ENCODE measurements at regions not wholly inside any gene's neighbourhood (a gene's known extent, or its start where the extent isn't known, plus 50 kb on each side); places are given as distances from the start of the nearest gene placed in this dataset.

- intact Hi-C loops (cut with DNase I; ENCODE audit: low total_unique reads), result no loop called here
- Histone ChIP-seq H3K27me3 (no peaks in the 10 kb centered on the region), H3K36me3 (no peaks in the 10 kb centered on the region), H3K4me3 (no peak overlapping the region), H3K27ac (no peak overlapping the region), H3K4me1 (no peaks in the 10 kb centered on the region), H3K9me3 (peaks cover 0 to 5% of the 10 kb centered on the region in 2 donors)
- TF ChIP-seq CTCF (IDR thresholded peaks at IDR 0.05) (no peak), POLR2A (IDR thresholded peaks at IDR 0.05) (no peak)
- DNase-seq, result no peak
Measured at GRCh38 chr2:186263673-186264250, 222.3 kb upstream of the ZC3H15 start.

- TF ChIP-seq CTCF (IDR thresholded peaks at IDR 0.05) (no peak), POLR2A (IDR thresholded peaks at IDR 0.05) (no peak)
- no peaks in the 10 kb centered on the region for H3K27me3 ChIP-seq
- intact Hi-C loops (cut with DNase I; ENCODE audit: low total_unique reads), result no loop called here
- no peaks in the 10 kb centered on the region for H3K4me1 ChIP-seq
- DNase-seq, result no peak
- no peak overlapping the region for H3K27ac ChIP-seq
- H3K36me3 ChIP-seq, result no peaks in the 10 kb centered on the region
- peaks cover 0 to 5% of the 10 kb centered on the region in 2 donors for H3K9me3 ChIP-seq
- H3K4me3 ChIP-seq, result no peak overlapping the region
Measured at GRCh38 chr2:186269536-186269935, 216.5 kb upstream of the ZC3H15 start.

GRCh38 chr2:186273953-186274352 is 212.1 kb upstream of the ZC3H15 start:
- intact Hi-C loops (cut with DNase I; ENCODE audit: low total_unique reads), result no loop called here
- Histone ChIP-seq H3K9me3 (no peaks in the 10 kb centered on the region), H3K4me1 (no peaks in the 10 kb centered on the region), H3K27me3 (no peaks in the 10 kb centered on the region), H3K4me3 (no peak overlapping the region), H3K36me3 (no peaks in the 10 kb centered on the region), H3K27ac (no peak overlapping the region)
- DNase-seq, result no peak
- TF ChIP-seq CTCF (IDR thresholded peaks at IDR 0.05), result no peak
- no peak for TF ChIP-seq POLR2A (IDR thresholded peaks at IDR 0.05)

GRCh38 chr2:186274936-186275575 is 211.0 kb upstream of the ZC3H15 start:
- no peak for DNase-seq
- H3K36me3 ChIP-seq, result no peaks in the 10 kb centered on the region
- no peaks in the 10 kb centered on the region for H3K4me1 ChIP-seq
- no peak overlapping the region for H3K4me3 ChIP-seq
- TF ChIP-seq CTCF (IDR thresholded peaks at IDR 0.05) (no peak), POLR2A (IDR thresholded peaks at IDR 0.05) (no peak)
- intact Hi-C loops (cut with DNase I; ENCODE audit: low total_unique reads), result no loop called here
- H3K27me3 ChIP-seq, result no peaks in the 10 kb centered on the region
- no peak overlapping the region for H3K27ac ChIP-seq
- H3K9me3 ChIP-seq, result no peaks in the 10 kb centered on the region

GRCh38 chr2:186276909-186277308 is 209.2 kb upstream of the ZC3H15 start:
- no peak for DNase-seq
- intact Hi-C loops (cut with DNase I; ENCODE audit: low total_unique reads), result no loop called here
- H3K9me3 ChIP-seq, result no peaks in the 10 kb centered on the region
- no peak overlapping the region for H3K4me3 ChIP-seq
- H3K27me3 ChIP-seq, result no peaks in the 10 kb centered on the region
- H3K36me3 ChIP-seq, result no peaks in the 10 kb centered on the region
- H3K4me1 ChIP-seq, result no peaks in the 10 kb centered on the region
- no peak for TF ChIP-seq CTCF (IDR thresholded peaks at IDR 0.05)
- no peak for TF ChIP-seq POLR2A (IDR thresholded peaks at IDR 0.05)
- no peak overlapping the region for H3K27ac ChIP-seq
